ENCODE measurements at regions not wholly inside any gene's neighbourhood (a gene's known extent, or its start where the extent isn't known, plus 50 kb on each side); places are given as distances from the start of the nearest gene placed in this dataset.

GRCh38 chr11:131036514-131036913, 120.2 kb upstream of the SNX19 start:
- TF ChIP-seq CTCF (IDR thresholded peaks at IDR 0.05) = no peak

DNA sequence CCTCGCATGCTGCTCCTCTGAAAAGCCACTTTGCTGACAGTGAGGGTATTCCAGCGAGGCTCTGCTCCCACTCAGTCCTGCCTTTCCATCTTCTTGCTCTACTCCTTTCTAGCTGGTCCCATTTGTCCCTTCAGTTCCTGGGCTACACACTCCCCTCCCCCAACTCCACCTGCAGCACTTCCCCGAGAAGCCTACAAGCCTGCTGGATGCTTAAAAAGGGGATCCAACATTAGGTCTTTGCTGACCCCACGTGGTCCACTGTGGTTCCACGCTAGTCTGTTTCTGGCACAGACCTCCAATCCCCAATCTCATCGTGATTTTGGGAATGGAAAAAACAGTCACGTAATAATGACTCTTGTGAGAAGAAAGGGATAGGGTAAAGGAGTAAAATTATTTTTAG, 121.6 kb upstream of the SNX19 start:
- TF ChIP-seq CTCF (IDR thresholded peaks at IDR 0.05) = no peak

- TF ChIP-seq CTCF (IDR thresholded peaks at IDR 0.05) = peak; percentile 39; the same call in 1 of the 2 replicates
Measured at GRCh38 chr11:131038597-131038996, 122.3 kb upstream of the SNX19 start.

- no peak for TF ChIP-seq CTCF (IDR thresholded peaks at IDR 0.05)
Measured at GRCh38 chr11:131041331-131042040, 125.2 kb upstream of the SNX19 start.

- no peak for TF ChIP-seq CTCF (IDR thresholded peaks at IDR 0.05)
Measured at GRCh38 chr11:131042041-131042390, 125.7 kb upstream of the SNX19 start.

- TF ChIP-seq CTCF (IDR thresholded peaks at IDR 0.05) = no peak
Measured at GRCh38 chr11:131043251-131043650, 127.0 kb upstream of the SNX19 start.

DNA sequence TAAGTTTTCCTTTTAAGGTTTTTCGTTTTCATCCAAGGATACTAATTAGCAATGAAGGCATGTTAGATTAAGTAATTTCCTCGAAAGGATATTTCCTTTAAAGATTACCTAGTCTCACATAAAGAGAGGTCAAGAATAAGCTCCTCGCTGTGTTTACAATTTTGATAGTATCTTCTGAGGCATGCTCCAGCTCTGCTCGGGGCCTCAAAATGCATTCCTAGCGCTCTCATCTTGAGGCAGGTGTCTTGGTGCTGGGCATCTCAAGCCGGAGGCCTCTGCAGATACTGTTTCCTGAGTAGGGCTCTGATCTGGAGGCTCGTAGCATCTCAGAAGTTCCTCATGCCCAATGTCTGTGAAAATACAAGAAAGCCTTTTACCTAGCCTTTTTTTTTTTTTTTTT, 128.6 kb upstream of the SNX19 start:
- TF ChIP-seq CTCF (IDR thresholded peaks at IDR 0.05) = no peak

- no peak for TF ChIP-seq CTCF (IDR thresholded peaks at IDR 0.05)
Measured at GRCh38 chr11:131052367-131052766, 136.1 kb upstream of the SNX19 start.
